H1 (cell line): ENCODE measurements at regions not wholly inside any gene's neighbourhood (a gene's known extent, or its start where the extent isn't known, plus 50 kb on each side); places are given as distances from the start of the nearest gene placed in this dataset.

ENCODE experiments used
- CTCF ChIA-PET: fragments of 300-600 bp; sonication (Branson Sonifier 250); formaldehyde crosslinking; loops from one replicate; lab custom pipeline; 2021; ENCODE audit not compliant: partially characterized antibody; lab: Charles Lee
- POLR2A ChIA-PET: fragments of 300-600 bp; sonication (Branson Sonifier 250); formaldehyde crosslinking; loops from one replicate; lab custom pipeline; 2021; ENCODE audit warnings: inconsistent platforms; ENCODE audit not compliant: partially characterized antibody; lab: Charles Lee
- DNase-seq, 2 experiments: peaks; one replicate each; pipeline versions ENCODE4 v3.0.0 to v3.0.0-alpha.2; 2010 to 2022; ENCODE audit warnings: low spot score in 2 of 2, low read depth in 1 of 2, mixed read lengths in 1 of 2
- FAIRE-seq: peaks from 2 replicates; lab custom pipeline; 2011; peaks lifted over from hg19 to GRCh38; lab: Jason Lieb, UNC
- H2AFZ ChIP-seq: 2 replicates; pipeline ENCODE4 v1.8.1; 2012; ENCODE audit warnings: low read length, inconsistent platforms
- H2AK5ac ChIP-seq: 2 replicates; pipeline ENCODE4 v1.6.1; 2013; ENCODE audit warnings: low read depth, low read length
- H2BK120ac ChIP-seq: replicated peaks from 2 replicates; pipeline ENCODE3; 2013; ENCODE audit warnings: low read depth, low read length, inconsistent platforms
- H2BK12ac ChIP-seq: 2 replicates; pipeline ENCODE4 v1.6.1; 2013; ENCODE audit warnings: low read depth, low read length
- H2BK15ac ChIP-seq: 2 replicates; pipeline ENCODE4 v1.6.1; 2013; ENCODE audit warnings: low read length
- H2BK20ac ChIP-seq: 2 replicates; pipeline ENCODE4 v1.6.1; 2013; ENCODE audit warnings: low read length
- H2BK5ac ChIP-seq: 2 replicates; pipeline ENCODE4 v1.6.1; 2013; ENCODE audit warnings: low read depth, low read length
- H3K14ac ChIP-seq: 2 replicates; pipeline ENCODE4 v1.6.1; 2013; ENCODE audit warnings: inconsistent platforms; ENCODE audit not compliant: insufficient read length
- H3K18ac ChIP-seq: 2 replicates; pipeline ENCODE4 v1.6.1; 2013; ENCODE audit warnings: low read length; ENCODE audit errors: extremely low read depth
- H3K23ac ChIP-seq: 2 replicates; pipeline ENCODE4 v1.6.1; 2013; ENCODE audit warnings: inconsistent platforms; ENCODE audit not compliant: insufficient read length
- H3K23me2 ChIP-seq: 2 replicates; pipeline ENCODE4 v1.6.1; 2013; ENCODE audit warnings: low read depth, low read length
- H3K27ac ChIP-seq: 2 replicates; pipeline ENCODE4 v1.6.1; 2011; ENCODE audit warnings: low read depth, low read length, inconsistent platforms
- H3K27me3 ChIP-seq, 4 experiments: replicated peaks in 1 of 4; 1 replicate in 1 of 4; 2 replicates in 3 of 4; pipeline versions ENCODE4 v1.6.1 to v1.8.1; 2011 to 2013; ENCODE audit warnings: low read length in 3 of 4, mild to moderate bottlenecking in 3 of 4, inconsistent platforms in 2 of 4, mixed read lengths in 2 of 4, moderate library complexity in 1 of 4; ENCODE audit not compliant: control insufficient read depth in 3 of 4, insufficient read depth in 3 of 4; ENCODE audit errors: extremely low read depth in 1 of 4
- H3K36me3 ChIP-seq, 4 experiments: 2 replicates each; pipeline versions ENCODE4 v1.6.1 to v1.8.1; 2011 to 2013; ENCODE audit warnings: mild to moderate bottlenecking in 4 of 4, low read length in 3 of 4, moderate library complexity in 2 of 4, control low read depth in 1 of 4, inconsistent platforms in 1 of 4; ENCODE audit not compliant: insufficient read depth in 4 of 4, control insufficient read depth in 2 of 4
- H3K4ac ChIP-seq: replicated peaks from 2 replicates; pipeline ENCODE3; 2013; ENCODE audit warnings: low read length, low read depth, mixed read lengths, inconsistent platforms; ENCODE audit not compliant: insufficient read length
- H3K4me1 ChIP-seq, 4 experiments: replicated peaks in 1 of 4; 1 replicate in 1 of 4; 2 replicates in 3 of 4; pipeline versions ENCODE4 v1.6.1 to v1.8.1; 2011 to 2013; ENCODE audit warnings: low read length in 3 of 4, inconsistent platforms in 2 of 4, mixed read lengths in 1 of 4; ENCODE audit not compliant: insufficient read depth in 4 of 4, control insufficient read depth in 3 of 4
- H3K4me2 ChIP-seq, 2 experiments: 2 replicates each; pipeline versions ENCODE4 v1.6.1 to v1.8.1; 2011 to 2013; ENCODE audit warnings: low read depth in 2 of 2, low read length in 2 of 2, control low read depth in 1 of 2, inconsistent platforms in 1 of 2, mild to moderate bottlenecking in 1 of 2; ENCODE audit not compliant: insufficient read depth in 1 of 2
- H3K4me3 ChIP-seq, 4 experiments: fragments of 200-600, 300-600 bp in 1 of 4; sonication (generic), shearing (Covaris generic), sonication (Bioruptor Twin) in 1 of 4; 2 replicates each; pipeline versions ENCODE4 v1.5.1 to v1.8.1; 2011 to 2016; ENCODE audit warnings: low read length in 4 of 4, low read depth in 3 of 4, control low read depth in 2 of 4, inconsistent platforms in 2 of 4, mild to moderate bottlenecking in 2 of 4, mixed read lengths in 1 of 4, moderate library complexity in 1 of 4; ENCODE audit not compliant: insufficient read depth in 2 of 4; ENCODE audit errors: extremely low read depth in 1 of 4
- H3K56ac ChIP-seq: replicated peaks from 2 replicates; pipeline ENCODE3; 2013; ENCODE audit warnings: low read depth, mild to moderate bottlenecking, mixed read lengths, low read length, inconsistent platforms; ENCODE audit not compliant: insufficient read length
- H3K79me1 ChIP-seq: 2 replicates; pipeline ENCODE4 v1.6.1; 2013; ENCODE audit warnings: low read depth, low read length, control low read depth
- H3K79me2 ChIP-seq, 2 experiments: 2 replicates each; pipeline versions ENCODE4 v1.6.1 to v1.8.1; 2012 to 2013; ENCODE audit warnings: low read length in 2 of 2, mild to moderate bottlenecking in 2 of 2, inconsistent platforms in 1 of 2; ENCODE audit not compliant: insufficient read depth in 2 of 2, control insufficient read depth in 1 of 2
- H3K9ac ChIP-seq, 4 experiments: replicated peaks in 1 of 4; 1 replicate in 1 of 4; 2 replicates in 3 of 4; pipeline versions ENCODE4 v1.6.1 to v1.8.1; 2011 to 2013; ENCODE audit warnings: low read depth in 3 of 4, low read length in 3 of 4, control low read depth in 2 of 4, mild to moderate bottlenecking in 2 of 4, moderate library complexity in 2 of 4, inconsistent platforms in 1 of 4; ENCODE audit errors: extremely low read depth in 1 of 4
- H3K9me3 ChIP-seq, 2 experiments: 2 replicates each; pipeline versions ENCODE4 v1.6.1 to v1.8.1; 2012 to 2013; ENCODE audit warnings: mild to moderate bottlenecking in 2 of 2, moderate library complexity in 2 of 2, control low read depth in 1 of 2, inconsistent platforms in 1 of 2, low read depth in 1 of 2, low read length in 1 of 2, mixed read lengths in 1 of 2; ENCODE audit not compliant: insufficient read depth in 2 of 2
- H4K20me1 ChIP-seq, 2 experiments: replicated peaks in 1 of 2; 2 replicates each; pipeline versions ENCODE3 to v1.8.1; 2011 to 2013; ENCODE audit warnings: inconsistent platforms in 2 of 2, low read length in 2 of 2, mild to moderate bottlenecking in 1 of 2; ENCODE audit not compliant: insufficient read depth in 2 of 2, control insufficient read depth in 1 of 2
- H4K5ac ChIP-seq: 2 replicates; pipeline ENCODE4 v1.6.1; 2013; ENCODE audit warnings: low read length, low read depth, mixed read lengths, inconsistent platforms; ENCODE audit not compliant: insufficient read length
- H4K8ac ChIP-seq: 2 replicates; pipeline ENCODE4 v1.8.0; 2013; ENCODE audit warnings: mild to moderate bottlenecking, moderate library complexity, low read length, inconsistent platforms; ENCODE audit not compliant: insufficient read depth; ENCODE audit errors: extremely low read depth
- H4K91ac ChIP-seq: replicated peaks from 2 replicates; pipeline ENCODE3; 2013; ENCODE audit warnings: low read length, mixed read lengths, inconsistent platforms; ENCODE audit not compliant: insufficient read length
- CBX5 ChIP-seq: fragments of 300-800, 300-1000 bp; sonication (generic); IDR thresholded peaks from 2 replicates; pipeline ENCODE4 v1.7.1; 2016; ENCODE audit warnings: antibody characterized with exemption, low read length, low read depth
- CHD2 ChIP-seq: IDR thresholded peaks from 2 replicates; pipeline ENCODE4 v1.6.1; 2012; ENCODE audit warnings: low read length, improper control_type of control experiment
- CREB1 ChIP-seq: IDR thresholded peaks from 2 replicates; pipeline ENCODE4 v1.6.1; 2012; ENCODE audit warnings: inconsistent platforms
- CTBP2 ChIP-seq: IDR thresholded peaks from 2 replicates; pipeline ENCODE4 v1.7.0; 2011; ENCODE audit warnings: borderline replicate concordance, mild to moderate bottlenecking, moderate library complexity, mixed read lengths, low read length; ENCODE audit not compliant: insufficient read depth, insufficient read length
- EGR1 ChIP-seq: IDR thresholded peaks from 2 replicates; pipeline ENCODE4 v1.6.1; 2011; ENCODE audit warnings: low read depth, low read length, borderline replicate concordance
- EZH2 ChIP-seq: fragments of 200-600 bp; sonication (generic); IDR thresholded peaks from 2 replicates; pipeline ENCODE4 v1.7.1; 2012; ENCODE audit warnings: low read depth, mild to moderate bottlenecking, moderate library complexity, low read length, inconsistent platforms; ENCODE audit not compliant: severe bottlenecking
- JUND ChIP-seq: IDR thresholded peaks from 2 replicates; pipeline ENCODE4 v1.6.1; 2011; ENCODE audit warnings: mild to moderate bottlenecking, improper control_type of control experiment, low read length
- NRF1 ChIP-seq: IDR thresholded peaks from 2 replicates; pipeline ENCODE4 v1.6.1; 2011; ENCODE audit warnings: mild to moderate bottlenecking, low read depth, low read length, improper control_type of control experiment
- PHF8 ChIP-seq: fragments of 200-600 bp; sonication (generic); conservative IDR thresholded peaks from 2 replicates; pipeline ENCODE4 v1.7.1; 2012; ENCODE audit warnings: low read depth, mild to moderate bottlenecking, inconsistent platforms, low read length, moderate library complexity
- POLR2AphosphoS5 ChIP-seq: IDR thresholded peaks from 2 replicates; pipeline ENCODE4 v1.6.1; 2011; ENCODE audit warnings: low read depth, low read length
- SIX5 ChIP-seq: IDR thresholded peaks from 2 replicates; pipeline ENCODE4 v1.6.1; 2011; ENCODE audit warnings: mild to moderate bottlenecking, low read depth, low read length
- SUZ12 ChIP-seq: fragments of 200-600 bp; sonication (generic); IDR thresholded peaks from 2 replicates; pipeline ENCODE4 v1.6.1; 2012; ENCODE audit warnings: mild to moderate bottlenecking, inconsistent platforms, low read length, moderate library complexity, mixed read lengths
- TAF1 ChIP-seq: IDR thresholded peaks from 2 replicates; pipeline ENCODE4 v1.6.1; 2011; ENCODE audit warnings: mild to moderate bottlenecking, low read depth, low read length
- ZNF274 ChIP-seq: IDR thresholded peaks from 2 replicates; pipeline ENCODE4 v1.7.0; 2012; ENCODE audit warnings: low read length, borderline replicate concordance; ENCODE audit errors: extremely low read depth
- WGBS, 2 experiments: shearing (Covaris generic) in 1 of 2; methylation state at CpG; one replicate each; pipeline versions ENCODE4 v1.1.6 to v1.1.7; 2013 to 2015; ENCODE audit warnings: low lambda C conversion rate in 2 of 2, mixed read lengths in 2 of 2, inconsistent platforms in 1 of 2, low coverage in 1 of 2, missing lambda C conversion rate in 1 of 2; ENCODE audit not compliant: insufficient replicate concordance in 2 of 2, insufficient coverage in 1 of 2, insufficient read length in 1 of 2; ENCODE audit errors: extremely low coverage in 1 of 2, missing lambda C conversion rate in 1 of 2; 5-methylcytosine and 5-hydroxymethylcytosine counted together
- TF ChIP-seq, protein P1 (sequence below): IDR thresholded peaks from 2 replicates; pipeline ENCODE4 v1.6.1; 2011; ENCODE audit warnings: low read length, improper control_type of control experiment

DNA sequence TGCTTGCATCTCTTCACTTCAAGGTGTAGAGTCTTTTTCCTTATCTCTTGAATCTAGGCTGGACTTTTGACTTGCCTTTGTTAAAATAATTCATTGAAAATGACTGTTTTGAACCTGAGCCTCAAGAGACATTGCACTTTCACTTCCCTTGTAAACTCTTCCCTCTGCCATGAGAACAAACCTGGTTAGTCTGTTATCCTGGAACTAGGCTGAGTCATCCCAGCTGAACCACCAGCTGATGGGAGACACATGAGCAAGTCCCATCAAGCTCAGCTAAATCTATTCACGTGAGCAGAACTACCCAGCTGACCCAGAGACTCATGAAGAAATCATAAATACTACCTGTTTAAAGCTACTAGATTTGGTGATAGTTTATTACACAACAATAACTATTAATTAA, 202.3 kb upstream of the CENPE start:
- Histone ChIP-seq H2BK15ac (no peak overlapping the region), H3K27me3 (no peaks in the 10 kb centered on the region), H4K20me1 (no peaks in the 10 kb centered on the region), H2AFZ (no peak overlapping the region; the same call in 1 of the 2 replicates), H3K9me3 (no peaks in the 10 kb centered on the region), H3K27ac (no peak overlapping the region), H3K4me1 (peaks cover 0 to 2% (median under 1%) of the 10 kb centered on the region in 4 experiments; a peak in 1 of 7 replicates), H4K8ac (no peak overlapping the region), H3K4me3 (no peak overlapping the region), H3K14ac (no peak overlapping the region), H3K4ac (no peak overlapping the region), H3K79me2 (no peaks in the 10 kb centered on the region), H4K91ac (no peak overlapping the region), H3K4me2 (no peak overlapping the region), H3K79me1 (no peaks in the 10 kb centered on the region), H4K5ac (no peak overlapping the region), H2AK5ac (no peak overlapping the region), H3K36me3 (no peaks in the 10 kb centered on the region), H3K9ac (no peak overlapping the region), H2BK12ac (no peak overlapping the region), H2BK120ac (no peak overlapping the region), H3K56ac (no peak overlapping the region), H2BK5ac (no peak overlapping the region), H3K23ac (no peak overlapping the region), H2BK20ac (no peak overlapping the region), H3K23me2 (no peaks in the 10 kb centered on the region), H3K18ac (no peak overlapping the region)
- FAIRE-seq: no peak
- DNase-seq: no peak
- POLR2A ChIA-PET: interaction anchor here (1.3 kb wide), 1 partner anchor 14 kb away, joined by 3 read pairs; no protein-coding TSS in a partner anchor
- CTCF ChIA-PET: no interaction called here
- WGBS, 2 experiments: 70% methylated on average over 1 of the region's 1 CpG; no CpG with 5 or more reads in 1 of the 2 experiments
- TF ChIP-seq JUND (no peak), SUZ12 (no peak), CREB1 (no peak), EGR1 (no peak), ZNF274 (no peak), CTBP2 (no peak), TAF1 (no peak), CHD2 (no peak), EZH2 (no peak), SIX5 (no peak), PHF8 (no peak), CBX5 (no peak), NRF1 (no peak), POLR2AphosphoS5 (no peak)
- TF ChIP-seq, protein P1, sequence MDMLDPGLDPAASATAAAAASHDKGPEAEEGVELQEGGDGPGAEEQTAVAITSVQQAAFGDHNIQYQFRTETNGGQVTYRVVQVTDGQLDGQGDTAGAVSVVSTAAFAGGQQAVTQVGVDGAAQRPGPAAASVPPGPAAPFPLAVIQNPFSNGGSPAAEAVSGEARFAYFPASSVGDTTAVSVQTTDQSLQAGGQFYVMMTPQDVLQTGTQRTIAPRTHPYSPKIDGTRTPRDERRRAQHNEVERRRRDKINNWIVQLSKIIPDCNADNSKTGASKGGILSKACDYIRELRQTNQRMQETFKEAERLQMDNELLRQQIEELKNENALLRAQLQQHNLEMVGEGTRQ: no peak
